Ascending aorta (tissue), 2 donors: ENCODE measurements at regions not wholly inside any gene's neighbourhood (a gene's known extent, or its start where the extent isn't known, plus 50 kb on each side); places are given as distances from the start of the nearest gene placed in this dataset.
A peak's percentile ranks its signal among the peaks of the same experiment; 100 is the strongest.
"Not testable (repeated sequence)": the region's sequence is repeated elsewhere in the genome, so short reads cannot be mapped to it uniquely, and the experiment has no call there.

Experiments
- DNase-seq, 2 donors: peaks; one replicate each; pipeline ENCODE4 v3.0.0-alpha.2; 2019; ENCODE audit warnings: low spot score in 2 of 2
- H3K27ac ChIP-seq, 2 donors: fragments of 200-600 bp; sonication (generic); one replicate each; pipeline ENCODE4 v1.5.1; 2016 to 2017; ENCODE audit warnings: mild to moderate bottlenecking in 1 of 2
- H3K27me3 ChIP-seq: fragments of 200-600 bp; sonication (generic); one replicate; pipeline ENCODE4 v1.5.1; 2017
- H3K36me3 ChIP-seq, 2 donors: fragments of 200-600 bp; sonication (generic); one replicate each; pipeline ENCODE4 v1.5.1; 2016
- H3K4me1 ChIP-seq, 2 donors: fragments of 200-600 bp; sonication (generic); one replicate each; pipeline ENCODE4 v1.5.1; 2016 to 2017; ENCODE audit warnings: mild to moderate bottlenecking in 1 of 2
- H3K4me3 ChIP-seq, 2 donors: fragments of 200-600 bp; sonication (generic); one replicate each; pipeline ENCODE4 v1.5.1; 2016 to 2017; ENCODE audit warnings: mild to moderate bottlenecking in 1 of 2
- H3K9me3 ChIP-seq, 2 donors: fragments of 200-600 bp; sonication (generic); one replicate each; pipeline ENCODE4 v1.5.1; 2016
- intact Hi-C: fragments of 100-400 bp; cut with DNase I; formaldehyde crosslinking; loops from one replicate; pipeline ENCODE4 v1.15.1; 2023

DNA sequence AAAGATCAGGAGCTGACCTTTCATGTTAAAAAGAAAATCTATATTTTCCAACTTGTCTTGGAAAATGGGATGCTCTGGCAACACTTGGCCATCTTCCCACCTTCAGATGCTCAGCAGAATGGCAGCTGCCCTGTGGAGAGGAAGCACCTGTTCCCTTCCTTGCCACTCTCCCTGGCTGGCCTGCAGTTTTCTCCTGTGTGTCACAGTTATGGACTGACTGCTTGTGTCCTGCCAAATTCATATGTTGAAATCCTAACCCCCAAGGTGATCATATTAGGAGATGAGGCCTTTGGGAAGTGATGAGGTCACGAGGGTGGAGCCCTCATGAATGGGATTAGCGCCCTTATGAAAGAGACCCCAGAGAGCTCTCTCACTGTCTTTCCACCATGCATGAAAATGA lies 97.0 kb upstream of the PLGLB2 start:
- H3K27me3 ChIP-seq, H3K27ac ChIP-seq, H3K4me1 ChIP-seq, intact Hi-C loops, H3K4me3 ChIP-seq, H3K36me3 ChIP-seq, DNase-seq, H3K9me3 ChIP-seq: not testable (repeated sequence)

- intact Hi-C loops, H3K27me3 ChIP-seq, H3K4me3 ChIP-seq, H3K27ac ChIP-seq, H3K4me1 ChIP-seq, H3K36me3 ChIP-seq, H3K9me3 ChIP-seq, DNase-seq: not testable (repeated sequence)
Measured at GRCh38 chr2:87651589-87651988, 96.3 kb upstream of the PLGLB2 start.

GRCh38 chr2:87653373-87653772 lies 94.5 kb upstream of the PLGLB2 start:
- H3K36me3 ChIP-seq, H3K9me3 ChIP-seq, DNase-seq, intact Hi-C loops, H3K4me3 ChIP-seq, H3K4me1 ChIP-seq, H3K27me3 ChIP-seq, H3K27ac ChIP-seq: not testable (repeated sequence)

DNA sequence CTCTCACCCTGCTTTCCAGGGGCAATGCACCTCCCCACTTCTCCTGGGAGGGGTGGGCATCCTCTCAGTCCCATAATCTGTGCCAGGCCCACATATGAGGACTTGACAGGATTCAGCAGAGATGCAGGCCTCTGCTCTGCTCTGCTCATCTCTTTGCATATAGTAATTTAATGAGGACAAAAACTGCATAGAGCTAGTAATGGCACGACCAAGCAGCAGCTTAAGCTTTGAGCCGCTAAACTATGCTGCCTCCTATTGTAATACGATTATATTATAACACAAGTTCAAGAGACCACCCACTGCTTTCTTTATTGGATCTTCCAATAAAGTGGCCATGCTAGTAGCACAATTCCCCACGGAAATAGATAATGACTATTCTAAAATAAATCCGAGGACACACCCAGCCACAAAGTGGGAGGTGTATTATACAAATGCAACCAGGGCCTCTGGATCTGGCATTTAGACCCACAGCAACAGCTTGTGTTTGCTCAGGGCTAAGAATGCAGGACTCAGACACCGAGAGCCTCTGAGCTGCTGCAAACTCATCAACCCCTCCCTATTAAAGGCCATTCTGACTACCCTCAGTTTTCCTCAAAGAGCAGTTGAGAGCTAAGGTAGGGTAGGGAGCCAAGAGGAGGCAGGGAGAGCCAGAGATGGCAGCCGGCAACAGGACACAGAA lies 93.6 kb upstream of the PLGLB2 start:
- H3K27me3 ChIP-seq, intact Hi-C loops, H3K4me3 ChIP-seq, H3K36me3 ChIP-seq, DNase-seq, H3K4me1 ChIP-seq, H3K27ac ChIP-seq, H3K9me3 ChIP-seq: not testable (repeated sequence)

- H3K36me3 ChIP-seq, intact Hi-C loops: not testable (repeated sequence)
Measured at GRCh38 chr2:87657915-87658314, 90.0 kb upstream of the PLGLB2 start.

GRCh38 chr2:87658357-87658756 lies 89.5 kb upstream of the PLGLB2 start:
- H3K9me3 ChIP-seq, intact Hi-C loops, H3K36me3 ChIP-seq, DNase-seq, H3K27ac ChIP-seq, H3K27me3 ChIP-seq, H3K4me1 ChIP-seq, H3K4me3 ChIP-seq: not testable (repeated sequence)

More at GRCh38 chr2:87657915-87658314, 90.0 kb upstream of the PLGLB2 start:
- H3K27me3 ChIP-seq, H3K27ac ChIP-seq, H3K4me1 ChIP-seq, H3K9me3 ChIP-seq, H3K4me3 ChIP-seq, DNase-seq: not testable (repeated sequence)

DNA sequence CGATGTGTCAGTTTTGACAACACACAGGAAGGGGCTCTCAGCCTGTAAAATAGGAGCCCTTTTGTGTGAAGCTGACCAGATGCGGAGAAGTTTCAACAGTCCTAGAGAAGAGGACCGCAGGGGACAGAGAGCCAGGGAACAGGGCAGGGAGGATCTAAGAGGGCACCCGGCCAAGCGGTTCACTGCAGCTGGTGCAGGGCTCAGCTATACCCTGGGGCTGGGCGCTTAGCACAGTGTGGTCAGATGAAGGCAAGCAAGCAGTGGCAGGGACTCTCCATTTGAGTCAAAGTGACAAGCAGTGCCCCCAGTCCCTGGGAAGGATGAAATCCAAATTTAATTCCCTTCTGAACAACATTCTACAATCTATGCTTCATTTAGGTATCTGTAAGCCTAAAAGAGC lies 88.9 kb upstream of the PLGLB2 start:
- H3K36me3 ChIP-seq, H3K4me3 ChIP-seq, intact Hi-C loops, H3K27ac ChIP-seq, H3K27me3 ChIP-seq, DNase-seq, H3K9me3 ChIP-seq, H3K4me1 ChIP-seq: not testable (repeated sequence)

DNA sequence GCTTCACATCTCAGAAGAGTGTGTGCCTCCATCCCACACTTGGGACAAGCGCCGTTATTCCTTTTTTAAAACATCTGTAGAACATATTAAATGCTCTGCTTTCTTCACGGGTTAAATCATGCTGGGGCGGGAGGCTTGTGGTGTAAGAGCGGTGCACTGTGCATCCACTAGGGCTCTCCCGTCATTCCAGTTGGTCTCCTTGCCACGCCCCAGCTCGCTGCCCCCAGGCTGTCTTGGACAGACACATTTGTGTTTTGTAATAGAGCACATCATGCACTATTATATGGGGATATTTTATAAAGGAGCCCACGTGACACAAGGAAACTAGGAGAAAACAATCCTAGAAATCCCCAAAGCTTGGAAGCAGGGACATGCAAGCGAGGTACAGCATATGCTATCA lies 87.7 kb upstream of the PLGLB2 start:
- H3K27me3 ChIP-seq, DNase-seq, H3K4me3 ChIP-seq, H3K9me3 ChIP-seq, H3K27ac ChIP-seq, H3K36me3 ChIP-seq, intact Hi-C loops, H3K4me1 ChIP-seq: not testable (repeated sequence)

GRCh38 chr2:87662316-87663290 lies 85.3 kb upstream of the PLGLB2 start:
- H3K27ac ChIP-seq, H3K4me3 ChIP-seq, intact Hi-C loops, H3K9me3 ChIP-seq, H3K4me1 ChIP-seq, H3K27me3 ChIP-seq, H3K36me3 ChIP-seq: not testable (repeated sequence)
- peak in 1 of 2 donors; percentile 37 for DNase-seq

- H3K27me3 ChIP-seq, H3K36me3 ChIP-seq, H3K4me3 ChIP-seq, H3K4me1 ChIP-seq, H3K9me3 ChIP-seq, H3K27ac ChIP-seq, intact Hi-C loops: not testable (repeated sequence)
- peak in 1 of 2 donors; percentile 18 for DNase-seq
Measured at GRCh38 chr2:87663347-87663746, 84.5 kb upstream of the PLGLB2 start.

DNA sequence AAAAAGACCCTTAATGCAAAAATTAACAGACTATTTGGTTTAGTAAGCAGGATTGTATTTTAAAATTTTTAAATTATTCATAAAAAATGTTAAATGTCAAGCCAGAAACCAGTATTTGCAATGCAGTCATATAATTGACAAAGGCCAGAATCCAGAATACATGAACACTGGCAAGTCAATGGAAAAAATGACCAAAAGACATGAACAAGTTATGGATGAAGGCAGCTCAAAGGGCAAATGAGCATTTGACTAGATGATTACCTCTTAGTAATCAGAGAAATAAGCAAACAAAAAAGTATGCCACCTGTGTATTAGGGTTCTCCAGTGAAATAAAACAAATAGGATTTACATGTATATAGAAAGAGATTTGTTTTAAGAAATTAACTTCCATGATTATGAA lies 80.9 kb upstream of the PLGLB2 start:
- H3K4me3 ChIP-seq, H3K27me3 ChIP-seq, intact Hi-C loops, H3K27ac ChIP-seq, H3K9me3 ChIP-seq, DNase-seq, H3K36me3 ChIP-seq, H3K4me1 ChIP-seq: not testable (repeated sequence)

DNA sequence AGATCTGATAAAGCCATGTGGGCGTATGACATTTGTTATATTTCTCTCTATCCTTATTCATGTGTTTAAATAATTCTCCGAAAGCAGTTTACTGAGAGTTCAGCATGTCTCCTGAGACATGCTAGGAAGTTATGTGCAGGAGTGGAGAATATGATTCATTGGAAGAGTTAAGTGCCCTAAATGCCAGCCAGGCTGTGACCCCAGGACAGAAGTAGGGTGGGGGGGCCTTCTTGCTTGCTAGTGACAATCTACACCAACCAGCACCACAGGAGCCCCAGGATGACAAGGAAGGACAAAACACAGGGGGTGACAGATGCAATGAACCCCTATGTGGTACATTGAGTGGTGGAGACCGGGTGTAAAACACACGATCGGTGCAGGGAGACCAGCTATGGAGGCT lies 79.5 kb upstream of the PLGLB2 start:
- H3K4me1 ChIP-seq, H3K27me3 ChIP-seq, H3K27ac ChIP-seq, intact Hi-C loops, H3K9me3 ChIP-seq, DNase-seq, H3K4me3 ChIP-seq, H3K36me3 ChIP-seq: not testable (repeated sequence)

DNA sequence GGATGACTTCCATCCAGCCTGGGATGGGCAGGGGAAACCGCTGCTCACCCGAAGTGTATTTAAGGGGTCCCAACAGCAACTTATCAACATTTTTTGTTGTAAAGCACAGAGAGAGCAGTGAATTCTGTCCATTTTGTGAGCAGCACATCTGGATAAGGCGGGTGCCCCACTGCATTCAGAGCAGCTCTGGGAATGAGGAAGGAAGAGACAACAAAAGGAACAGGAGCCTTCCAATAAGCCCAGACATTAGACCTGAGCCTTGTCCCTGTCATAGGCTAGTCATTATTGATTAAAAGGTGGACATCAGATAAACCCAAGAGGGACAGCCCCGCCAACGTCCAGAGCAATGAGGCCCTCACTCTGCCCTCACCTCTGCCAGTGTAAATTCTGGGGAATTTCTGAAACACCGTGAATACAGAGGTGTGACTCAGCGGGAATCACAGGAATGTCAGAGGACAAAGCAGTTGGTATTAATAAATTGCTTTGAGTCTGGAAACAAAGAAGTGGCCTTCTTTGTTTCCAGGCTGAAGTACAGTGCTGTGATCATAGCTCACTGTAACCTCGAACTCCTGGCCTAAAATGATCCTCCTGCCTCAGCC lies 78.2 kb upstream of the PLGLB2 start:
- H3K4me3 ChIP-seq, H3K4me1 ChIP-seq, H3K9me3 ChIP-seq, H3K27ac ChIP-seq, DNase-seq, intact Hi-C loops, H3K36me3 ChIP-seq, H3K27me3 ChIP-seq: not testable (repeated sequence)

- intact Hi-C loops, H3K27me3 ChIP-seq, H3K4me3 ChIP-seq, H3K27ac ChIP-seq, H3K36me3 ChIP-seq, H3K9me3 ChIP-seq, H3K4me1 ChIP-seq, DNase-seq: not testable (repeated sequence)
Measured at GRCh38 chr2:87672404-87672803, 75.5 kb upstream of the PLGLB2 start.
